Endothelial cell of umbilical vein (primary cell): ENCODE measurements at regions not wholly inside any gene's neighbourhood (a gene's known extent, or its start where the extent isn't known, plus 50 kb on each side); places are given as distances from the start of the nearest gene placed in this dataset.

ENCODE experiments used
- FOS ChIP-seq: IDR thresholded peaks from 2 replicates; pipeline ENCODE4 v1.6.1; 2011; ENCODE audit warnings: mild to moderate bottlenecking, low read length, moderate library complexity, borderline replicate concordance; ENCODE audit not compliant: insufficient read depth
- JUN ChIP-seq: IDR thresholded peaks from 2 replicates; pipeline ENCODE4 v1.6.1; 2011; ENCODE audit warnings: borderline replicate concordance, low read depth; ENCODE audit not compliant: insufficient read length, insufficient read depth
- POLR2A ChIP-seq: IDR thresholded peaks from 2 replicates; pipeline ENCODE4 v1.6.1; 2012; ENCODE audit warnings: low read depth, mild to moderate bottlenecking, control low read depth, low read length
- POLR2AphosphoS5 ChIP-seq: IDR thresholded peaks from 2 replicates; pipeline ENCODE4 v1.6.1; 2012; ENCODE audit warnings: low read depth, mild to moderate bottlenecking, control low read depth, low read length, moderate library complexity; ENCODE audit not compliant: insufficient read depth
- TF ChIP-seq, protein P1 (sequence below), 2 donors: IDR thresholded peaks; 1 replicate in 1 of 2; 2 replicates in 1 of 2; pipeline ENCODE4 v1.5.1; 2011; ENCODE audit warnings: low read length in 2 of 2, mild to moderate bottlenecking in 2 of 2, moderate library complexity in 2 of 2, control low read depth in 1 of 2, inconsistent platforms in 1 of 2, low read depth in 1 of 2; ENCODE audit not compliant: insufficient read depth in 1 of 2; ENCODE audit errors: extremely low read depth in 1 of 2

DNA sequence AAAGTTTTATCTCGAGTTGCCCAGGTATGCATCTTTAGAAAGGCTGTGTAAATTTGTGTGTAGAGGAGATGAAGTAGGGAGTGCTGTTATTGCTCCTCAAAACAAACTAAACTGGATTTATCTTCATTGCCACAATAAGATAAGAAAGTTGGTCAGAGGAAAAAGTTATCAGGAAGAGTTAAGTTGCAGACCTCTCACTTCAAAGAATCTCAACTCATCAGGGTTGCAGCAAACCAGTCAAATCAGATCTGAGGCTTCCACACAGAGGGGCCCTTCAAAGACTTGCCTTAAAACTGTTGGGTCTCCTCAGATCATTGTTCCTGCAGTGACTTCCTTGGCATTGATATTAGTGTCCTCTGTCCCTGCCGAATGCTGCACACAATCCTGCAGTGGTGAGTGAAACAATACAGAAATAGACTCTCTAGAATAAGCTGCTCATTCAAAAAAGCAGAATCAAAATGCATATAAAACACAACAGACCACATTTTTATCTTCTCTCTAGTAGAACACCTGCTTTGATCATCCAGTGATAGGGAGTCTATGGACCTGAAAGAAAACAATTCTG lies 191.2 kb upstream of the CBLB start:
- TF ChIP-seq POLR2A (no peak), POLR2AphosphoS5 (no peak), FOS (no peak), JUN (no peak)
- TF ChIP-seq, protein P1, sequence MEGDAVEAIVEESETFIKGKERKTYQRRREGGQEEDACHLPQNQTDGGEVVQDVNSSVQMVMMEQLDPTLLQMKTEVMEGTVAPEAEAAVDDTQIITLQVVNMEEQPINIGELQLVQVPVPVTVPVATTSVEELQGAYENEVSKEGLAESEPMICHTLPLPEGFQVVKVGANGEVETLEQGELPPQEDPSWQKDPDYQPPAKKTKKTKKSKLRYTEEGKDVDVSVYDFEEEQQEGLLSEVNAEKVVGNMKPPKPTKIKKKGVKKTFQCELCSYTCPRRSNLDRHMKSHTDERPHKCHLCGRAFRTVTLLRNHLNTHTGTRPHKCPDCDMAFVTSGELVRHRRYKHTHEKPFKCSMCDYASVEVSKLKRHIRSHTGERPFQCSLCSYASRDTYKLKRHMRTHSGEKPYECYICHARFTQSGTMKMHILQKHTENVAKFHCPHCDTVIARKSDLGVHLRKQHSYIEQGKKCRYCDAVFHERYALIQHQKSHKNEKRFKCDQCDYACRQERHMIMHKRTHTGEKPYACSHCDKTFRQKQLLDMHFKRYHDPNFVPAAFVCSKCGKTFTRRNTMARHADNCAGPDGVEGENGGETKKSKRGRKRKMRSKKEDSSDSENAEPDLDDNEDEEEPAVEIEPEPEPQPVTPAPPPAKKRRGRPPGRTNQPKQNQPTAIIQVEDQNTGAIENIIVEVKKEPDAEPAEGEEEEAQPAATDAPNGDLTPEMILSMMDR (IDR thresholded peaks at IDR 0.05; ENCODE audit: extremely low read depth in 1 of 2, insufficient read depth in 1 of 2, low read depth in 1 of 2, low read length in 2 of 2), result no peak
